GM13976 (cell line): ENCODE measurements at regions not wholly inside any gene's neighbourhood (a gene's known extent, or its start where the extent isn't known, plus 50 kb on each side); places are given as distances from the start of the nearest gene placed in this dataset.

Source experiments
- DNase-seq: peaks from one replicate; pipeline ENCODE4 v3.0.0; 2012; ENCODE audit warnings: low spot score
- in situ Hi-C: fragments of 300-500 bp; cut with MboI; formaldehyde crosslinking; loops from one replicate; pipeline ENCODE4 v1.12.0; 2022; ENCODE audit warnings: low sequenced_read_pairs, mixed read lengths, inconsistent platforms; ENCODE audit not compliant: unreplicated experiment
- TF ChIP-seq, protein P1 (sequence below): IDR thresholded peaks from 2 replicates; pipeline ENCODE4 v1.5.1; 2012; ENCODE audit warnings: borderline replicate concordance, mild to moderate bottlenecking; ENCODE audit not compliant: insufficient read depth; ENCODE audit errors: extremely low read depth, missing control alignments, control extremely low read depth

GRCh38 chr16:86156155-86156554 lies 257.2 kb downstream of the IRF8 start:
- in situ Hi-C loops, result no loop called here
- TF ChIP-seq, protein P1, sequence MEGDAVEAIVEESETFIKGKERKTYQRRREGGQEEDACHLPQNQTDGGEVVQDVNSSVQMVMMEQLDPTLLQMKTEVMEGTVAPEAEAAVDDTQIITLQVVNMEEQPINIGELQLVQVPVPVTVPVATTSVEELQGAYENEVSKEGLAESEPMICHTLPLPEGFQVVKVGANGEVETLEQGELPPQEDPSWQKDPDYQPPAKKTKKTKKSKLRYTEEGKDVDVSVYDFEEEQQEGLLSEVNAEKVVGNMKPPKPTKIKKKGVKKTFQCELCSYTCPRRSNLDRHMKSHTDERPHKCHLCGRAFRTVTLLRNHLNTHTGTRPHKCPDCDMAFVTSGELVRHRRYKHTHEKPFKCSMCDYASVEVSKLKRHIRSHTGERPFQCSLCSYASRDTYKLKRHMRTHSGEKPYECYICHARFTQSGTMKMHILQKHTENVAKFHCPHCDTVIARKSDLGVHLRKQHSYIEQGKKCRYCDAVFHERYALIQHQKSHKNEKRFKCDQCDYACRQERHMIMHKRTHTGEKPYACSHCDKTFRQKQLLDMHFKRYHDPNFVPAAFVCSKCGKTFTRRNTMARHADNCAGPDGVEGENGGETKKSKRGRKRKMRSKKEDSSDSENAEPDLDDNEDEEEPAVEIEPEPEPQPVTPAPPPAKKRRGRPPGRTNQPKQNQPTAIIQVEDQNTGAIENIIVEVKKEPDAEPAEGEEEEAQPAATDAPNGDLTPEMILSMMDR, result no peak

DNA sequence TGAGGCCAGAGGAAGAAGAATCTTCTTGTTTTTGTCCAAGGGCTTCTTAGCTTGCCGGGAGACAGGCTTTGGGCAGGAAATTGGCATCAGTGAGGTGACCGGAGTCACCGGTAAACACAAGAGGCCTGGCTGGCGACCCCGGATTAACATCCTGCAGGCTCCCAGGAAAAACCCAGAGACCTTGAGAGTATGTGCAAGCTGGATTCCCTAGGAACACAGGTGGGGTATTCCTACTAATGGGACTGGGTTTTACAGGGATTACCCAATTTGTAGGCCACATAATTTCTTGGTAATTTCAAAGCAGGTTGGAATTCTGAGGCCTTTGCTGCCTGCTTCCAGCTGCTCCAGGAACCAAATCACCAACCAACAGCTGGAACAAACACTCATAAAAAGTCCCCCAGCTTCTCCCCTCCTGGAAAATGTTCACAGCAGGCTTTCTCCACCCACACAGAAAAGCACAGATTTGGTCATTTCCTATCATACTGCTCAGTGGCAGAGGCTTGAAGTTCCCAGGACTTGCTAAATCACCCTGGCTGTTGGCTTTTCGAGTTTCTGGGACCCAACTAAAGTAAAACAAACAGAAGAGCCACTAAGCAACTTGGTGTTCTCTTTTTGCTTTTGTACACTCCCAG lies 258.8 kb downstream of the IRF8 start:
- TF ChIP-seq, protein P1, result no peak
- no peak for DNase-seq
- in situ Hi-C loops, result no loop called here

More at GRCh38 chr16:86156155-86156554, 257.2 kb downstream of the IRF8 start:
- no peak for DNase-seq

- no peak for DNase-seq
- TF ChIP-seq, protein P1, result no peak
- in situ Hi-C loops, result no loop called here
Observed at GRCh38 chr16:86158688-86159360, 259.9 kb downstream of the IRF8 start.

- no peak for DNase-seq
- in situ Hi-C loops, result no loop called here
- TF ChIP-seq, protein P1, result no peak
Observed at GRCh38 chr16:86165479-86165878, 266.5 kb downstream of the IRF8 start.

- TF ChIP-seq, protein P1, result no peak
- no peak for DNase-seq
- in situ Hi-C loops, result no loop called here
Observed at GRCh38 chr16:86166414-86166813, 267.5 kb downstream of the IRF8 start.

DNA sequence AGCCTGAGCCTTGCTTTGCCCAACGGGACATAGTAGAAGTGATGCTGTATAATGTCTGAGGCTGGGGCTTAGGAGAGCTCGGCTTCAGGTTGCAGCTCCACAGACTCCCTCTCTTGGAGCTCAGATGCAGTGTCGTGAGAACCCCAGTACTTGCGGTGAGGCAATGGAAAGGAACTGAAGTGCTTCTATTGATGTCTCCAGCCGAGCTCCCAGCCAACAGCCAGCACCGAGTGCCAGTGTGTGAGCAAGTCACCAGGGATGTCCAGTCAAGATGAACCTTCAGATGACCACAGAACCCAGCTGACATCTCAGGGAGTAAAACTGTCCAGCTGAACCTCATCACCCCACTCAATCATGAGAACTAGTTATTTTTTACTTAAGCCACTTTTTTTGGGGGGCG lies 268.1 kb downstream of the IRF8 start:
- in situ Hi-C loops, result no loop called here
- no peak for DNase-seq
- TF ChIP-seq, protein P1, result no peak

DNA sequence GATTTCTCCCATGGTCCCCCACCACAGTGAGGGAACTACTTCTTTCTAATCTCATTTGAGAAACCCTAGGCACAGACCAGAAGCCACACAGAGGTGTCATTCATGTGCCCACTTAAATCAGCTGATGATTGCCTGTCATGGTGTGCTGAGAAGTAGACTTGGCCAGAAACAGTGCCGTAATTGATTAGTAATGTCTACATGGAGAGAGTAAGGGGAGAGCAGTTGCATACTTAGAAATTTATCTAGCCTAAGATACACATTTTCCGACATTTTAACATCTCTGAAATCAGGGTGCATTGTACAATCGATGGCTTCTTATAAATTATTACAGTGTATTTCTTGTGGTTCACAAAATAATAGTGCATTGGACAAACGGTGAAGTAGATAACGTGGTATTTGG lies 271.8 kb downstream of the IRF8 start:
- in situ Hi-C loops, result no loop called here
- no peak for DNase-seq
- TF ChIP-seq, protein P1, result no peak
